ENCODE measurements at regions not wholly inside any gene's neighbourhood (a gene's known extent, or its start where the extent isn't known, plus 50 kb on each side); places are given as distances from the start of the nearest gene placed in this dataset.

DNA sequence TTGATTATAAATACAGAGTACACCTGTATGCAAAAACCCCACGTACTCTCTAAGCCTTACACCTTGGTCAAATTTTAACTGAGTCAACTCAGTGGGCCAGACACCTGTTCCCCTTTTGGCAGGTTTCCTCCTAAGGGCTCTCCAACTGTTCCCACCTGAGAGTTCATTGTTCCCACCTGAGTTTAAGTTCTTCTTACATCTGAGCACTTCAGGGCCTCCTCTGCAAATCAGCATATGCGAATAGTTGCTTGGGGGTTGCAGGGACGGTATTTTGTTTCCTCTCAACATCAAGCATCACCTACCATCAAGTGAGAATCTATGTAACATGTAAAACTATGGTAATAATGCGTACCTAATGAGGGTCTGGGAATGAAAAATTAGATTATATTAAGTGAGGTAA lies 300.0 kb downstream of the PIK3R1 start:
- Histone ChIP-seq H3K4me3 (ENCODE audit: control extremely low read depth in 1 of 5, extremely low read depth in 1 of 5, insufficient read depth in 1 of 5, low read depth in 2 of 5, low read length in 4 of 5) (no peak overlapping the region), H4K20me1 (ENCODE audit: control insufficient read depth, insufficient read depth, low read length, poor library complexity, severe bottlenecking) (no peaks in the 10 kb centered on the region), H3K27me3 (replicated peaks in 1 of 4; ENCODE audit: control extremely low read depth in 1 of 4, control insufficient read depth in 3 of 4, insufficient read depth in 4 of 4, low read length in 3 of 4) (no peaks in the 10 kb centered on the region), H2AFZ (ENCODE audit: insufficient read depth, low read depth, low read length, poor library complexity, severe bottlenecking) (no peak overlapping the region), H3K9me3 (ENCODE audit: control extremely low read depth in 1 of 3, control insufficient read depth in 2 of 3, insufficient read depth in 1 of 3, low read length in 2 of 3) (no peaks in the 10 kb centered on the region), H3K4me2 (replicated peaks; ENCODE audit: low read depth, low read length, poor library complexity, severe bottlenecking) (no peak overlapping the region), H3K79me2 (ENCODE audit: control insufficient read depth, insufficient read depth, low read length) (no peaks in the 10 kb centered on the region), H3K36me3 (replicated peaks in 1 of 2; ENCODE audit: control extremely low read depth in 1 of 2, control insufficient read depth in 1 of 2, extremely low read depth in 1 of 2, insufficient read depth in 2 of 2, low read length in 1 of 2) (no peaks in the 10 kb centered on the region), H3K9ac (ENCODE audit: low read length) (no peak overlapping the region), H3K4me1 (ENCODE audit: control insufficient read depth in 2 of 2, insufficient read depth in 2 of 2, low read length in 2 of 2) (peaks cover 0 to 7% of the 10 kb centered on the region in 2 donors), H3K27ac (ENCODE audit: low read length in 2 of 2) (no peak overlapping the region)
- DNase-seq: no peak
- Mint-ChIP-seq H3K4me1 (peaks cover 5% of the 10 kb centered on the region), H3K27ac (no peak overlapping the region), H3K27me3 (peaks cover 8% of the 10 kb centered on the region), H3K9me3 (ENCODE audit: insufficient read depth) (no peaks in the 10 kb centered on the region), H3K4me3 (no peak overlapping the region)
- ChIA-PET CTCF (no interaction called here), POLR2A (no interaction called here)
- intact Hi-C loops (cut with micrococcal nuclease): no loop called here
- TF ChIP-seq EZH2 (IDR thresholded peaks at IDR 0.05; ENCODE audit: borderline replicate concordance, insufficient read depth, low read depth, low read length, poor library complexity, severe bottlenecking): no peak
- TF ChIP-seq, protein P1, sequence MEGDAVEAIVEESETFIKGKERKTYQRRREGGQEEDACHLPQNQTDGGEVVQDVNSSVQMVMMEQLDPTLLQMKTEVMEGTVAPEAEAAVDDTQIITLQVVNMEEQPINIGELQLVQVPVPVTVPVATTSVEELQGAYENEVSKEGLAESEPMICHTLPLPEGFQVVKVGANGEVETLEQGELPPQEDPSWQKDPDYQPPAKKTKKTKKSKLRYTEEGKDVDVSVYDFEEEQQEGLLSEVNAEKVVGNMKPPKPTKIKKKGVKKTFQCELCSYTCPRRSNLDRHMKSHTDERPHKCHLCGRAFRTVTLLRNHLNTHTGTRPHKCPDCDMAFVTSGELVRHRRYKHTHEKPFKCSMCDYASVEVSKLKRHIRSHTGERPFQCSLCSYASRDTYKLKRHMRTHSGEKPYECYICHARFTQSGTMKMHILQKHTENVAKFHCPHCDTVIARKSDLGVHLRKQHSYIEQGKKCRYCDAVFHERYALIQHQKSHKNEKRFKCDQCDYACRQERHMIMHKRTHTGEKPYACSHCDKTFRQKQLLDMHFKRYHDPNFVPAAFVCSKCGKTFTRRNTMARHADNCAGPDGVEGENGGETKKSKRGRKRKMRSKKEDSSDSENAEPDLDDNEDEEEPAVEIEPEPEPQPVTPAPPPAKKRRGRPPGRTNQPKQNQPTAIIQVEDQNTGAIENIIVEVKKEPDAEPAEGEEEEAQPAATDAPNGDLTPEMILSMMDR (IDR thresholded peaks at IDR 0.05): no peak
- ATAC-seq (ENCODE audit: low read depth): no peak
- WGBS (ENCODE audit: insufficient coverage): no CpG with 5 or more reads among the region's 4 CpGs

GRCh38 chr5:68518286-68518685 lies 302.7 kb downstream of the PIK3R1 start:
- no peak overlapping the region for H3K27ac ChIP-seq (ENCODE audit: low read length in 2 of 2)
- no peak for ATAC-seq (ENCODE audit: low read depth)
- POLR2A ChIA-PET: no interaction called here
- no peaks in the 10 kb centered on the region for H3K79me2 ChIP-seq (ENCODE audit: control insufficient read depth, insufficient read depth, low read length)
- peaks cover 4% of the 10 kb centered on the region for H3K27me3 Mint-ChIP-seq
- no peaks in the 10 kb centered on the region for H3K9me3 Mint-ChIP-seq (ENCODE audit: insufficient read depth)
- intact Hi-C loops (cut with micrococcal nuclease): no loop called here
- no peak for TF ChIP-seq EZH2 (IDR thresholded peaks at IDR 0.05; ENCODE audit: borderline replicate concordance, insufficient read depth, low read depth, low read length, poor library complexity, severe bottlenecking)
- no peaks in the 10 kb centered on the region for H3K9me3 ChIP-seq (ENCODE audit: control extremely low read depth in 1 of 3, control insufficient read depth in 2 of 3, insufficient read depth in 1 of 3, low read length in 2 of 3)
- H3K4me1 Mint-ChIP-seq: peaks cover 5% of the 10 kb centered on the region
- no peaks in the 10 kb centered on the region for H3K36me3 ChIP-seq (replicated peaks in 1 of 2; ENCODE audit: control extremely low read depth in 1 of 2, control insufficient read depth in 1 of 2, extremely low read depth in 1 of 2, insufficient read depth in 2 of 2, low read length in 1 of 2)
- no peak overlapping the region for H3K4me2 ChIP-seq (replicated peaks; ENCODE audit: low read depth, low read length, poor library complexity, severe bottlenecking)
- H3K4me3 ChIP-seq (ENCODE audit: control extremely low read depth in 1 of 5, extremely low read depth in 1 of 5, insufficient read depth in 1 of 5, low read depth in 2 of 5, low read length in 4 of 5): no peak overlapping the region
- 81% methylated on average over 3 of the region's 4 CpGs for WGBS (ENCODE audit: insufficient coverage)
- H3K4me1 ChIP-seq (ENCODE audit: control insufficient read depth in 2 of 2, insufficient read depth in 2 of 2, low read length in 2 of 2): peaks cover 0 to 7% of the 10 kb centered on the region in 2 donors
- CTCF ChIA-PET: no interaction called here
- no peaks in the 10 kb centered on the region for H4K20me1 ChIP-seq (ENCODE audit: control insufficient read depth, insufficient read depth, low read length, poor library complexity, severe bottlenecking)
- no peak overlapping the region for H3K4me3 Mint-ChIP-seq
- no peak overlapping the region for H3K27ac Mint-ChIP-seq
- H2AFZ ChIP-seq (ENCODE audit: insufficient read depth, low read depth, low read length, poor library complexity, severe bottlenecking): no peak overlapping the region
- DNase-seq: no peak
- H3K27me3 ChIP-seq (replicated peaks in 1 of 4; ENCODE audit: control extremely low read depth in 1 of 4, control insufficient read depth in 3 of 4, insufficient read depth in 4 of 4, low read length in 3 of 4): no peaks in the 10 kb centered on the region
- no peak overlapping the region for H3K9ac ChIP-seq (ENCODE audit: low read length)
